Esophagus muscularis mucosa (tissue), 3 donors: ENCODE measurements at regions not wholly inside any gene's neighbourhood (a gene's known extent, or its start where the extent isn't known, plus 50 kb on each side); places are given as distances from the start of the nearest gene placed in this dataset.
A peak's percentile ranks its signal among the peaks of the same experiment; 100 is the strongest.

Experiments used
- CTCF ChIP-seq, 3 experiments: fragments of 200-600 bp in 2 of 3; fragments of 450-650 bp in 1 of 3; sonication (generic) in 2 of 3; IDR thresholded peaks; one replicate each; pipeline ENCODE4 v1.5.1; 2017 to 2019; ENCODE audit warnings: antibody characterized with exemption in 3 of 3, mild to moderate bottlenecking in 2 of 3, moderate library complexity in 1 of 3
- POLR2A ChIP-seq: fragments of 450-650 bp; IDR thresholded peaks from one replicate; pipeline ENCODE4 v1.6.1; 2017; ENCODE audit warnings: antibody characterized with exemption, moderate library complexity, mild to moderate bottlenecking, low read depth

DNA sequence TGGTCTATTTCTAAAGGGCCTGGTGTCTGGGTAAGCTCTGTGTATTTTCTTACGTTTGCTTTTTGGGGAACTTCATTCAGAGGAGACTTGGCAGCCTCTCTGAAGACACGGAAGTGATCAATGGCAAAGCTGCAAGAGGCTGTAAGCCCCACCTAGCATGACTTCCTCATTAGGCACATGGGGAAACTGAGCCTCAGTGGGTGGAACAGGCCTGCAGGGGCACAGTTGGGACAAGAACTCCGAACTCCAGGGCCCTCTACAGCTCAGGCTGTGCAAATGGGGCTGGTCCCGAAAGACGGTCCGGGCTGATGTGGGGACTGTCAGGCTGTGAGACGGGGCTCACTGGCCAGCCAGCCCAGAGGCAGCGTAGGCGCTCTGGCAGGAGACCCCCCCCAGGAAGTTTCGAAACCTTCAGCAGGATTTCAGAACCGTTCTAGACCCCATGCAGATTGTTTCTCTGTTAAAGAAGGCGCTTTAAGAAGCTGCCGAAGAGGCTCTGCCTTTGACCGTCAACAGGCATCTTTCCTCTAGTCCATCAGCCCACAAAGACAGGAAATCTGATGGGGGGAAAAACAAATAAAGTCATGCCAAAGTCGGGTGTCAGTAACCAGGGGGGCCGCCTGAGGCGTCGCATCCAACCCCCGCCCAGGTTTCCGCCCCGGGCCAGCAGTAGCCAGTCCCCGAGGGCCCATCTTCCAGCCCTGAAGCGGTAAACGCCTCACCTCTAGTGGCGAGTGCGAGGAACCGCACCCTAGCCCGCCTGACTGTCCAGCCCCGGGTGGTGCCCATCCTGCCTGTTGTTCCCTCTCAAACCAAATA is 79.8 kb upstream of the TBC1D3K start:
- no peak for TF ChIP-seq POLR2A
- TF ChIP-seq CTCF (IDR thresholded peaks at IDR 0.05), result peak; percentile 43 to 76 (median 45)
